IMR-90 (cell line): ENCODE measurements at regions not wholly inside any gene's neighbourhood (a gene's known extent, or its start where the extent isn't known, plus 50 kb on each side); places are given as distances from the start of the nearest gene placed in this dataset.

ENCODE experiments used
- BHLHE40 ChIP-seq: fragments of 150-350 bp; IDR thresholded peaks from 2 replicates; pipeline ENCODE4 v1.6.1; 2016; ENCODE audit warnings: mild to moderate bottlenecking, low read depth, low read length
- CEBPB ChIP-seq: IDR thresholded peaks from 2 replicates; pipeline ENCODE4 v1.6.1; 2012; ENCODE audit warnings: low read depth, low read length, improper control_type of control experiment
- CHD1 ChIP-seq: IDR thresholded peaks from 2 replicates; pipeline ENCODE4 v1.6.1; 2012; ENCODE audit warnings: low read depth, low read length, improper control_type of control experiment
- CTCF ChIP-seq: conservative IDR thresholded peaks from 2 replicates; pipeline ENCODE4 v1.5.1; 2012; ENCODE audit warnings: mild to moderate bottlenecking, low read depth, low read length, improper control_type of control experiment
- MAFK ChIP-seq: IDR thresholded peaks from 2 replicates; pipeline ENCODE4 v1.6.1; 2012; ENCODE audit warnings: low read depth, low read length, improper control_type of control experiment
- POLR2A ChIP-seq: IDR thresholded peaks from 2 replicates; pipeline ENCODE4 v1.6.1; 2012; ENCODE audit warnings: mild to moderate bottlenecking, low read depth, low read length
- SMC3 ChIP-seq: fragments of 150-350 bp; IDR thresholded peaks from 2 replicates; pipeline ENCODE4 v1.6.1; 2016; ENCODE audit warnings: low read depth, mild to moderate bottlenecking, antibody characterized with exemption, low read length, moderate library complexity

GRCh38 chr20:39359981-39360620, 398.0 kb downstream of the DHX35 start:
- TF ChIP-seq CTCF (no peak), POLR2A (no peak), MAFK (no peak), CEBPB (no peak), CHD1 (no peak), SMC3 (no peak), BHLHE40 (no peak)
